B cell (primary cell): ENCODE measurements at regions not wholly inside any gene's neighbourhood (a gene's known extent, or its start where the extent isn't known, plus 50 kb on each side); places are given as distances from the start of the nearest gene placed in this dataset.

ENCODE experiments used
- ATAC-seq: fragments of 200-7000 bp; cut with Tn5 transposase; one replicate; pipeline ENCODE4 v1.10.0; 2021; ENCODE audit warnings: low read depth, mild to moderate bottlenecking, moderate number of reproducible peaks, moderate library complexity
- CTCF ChIA-PET: fragments of 350-600 bp; sonication (Branson Sonifier 250); formaldehyde crosslinking; loops from one replicate; lab custom pipeline; 2021; ENCODE audit warnings: antibody characterized with exemption, inconsistent platforms; lab: Charles Lee
- POLR2A ChIA-PET: fragments of 350-600 bp; sonication (Branson Sonifier 250); formaldehyde crosslinking; loops from one replicate; lab custom pipeline; 2021; ENCODE audit warnings: antibody characterized with exemption; lab: Charles Lee
- DNase-seq: peaks from one replicate; pipeline ENCODE4 v3.0.0; 2013
- H2AFZ ChIP-seq: 2 replicates; pipeline ENCODE4 v1.6.1; 2012; ENCODE audit warnings: mild to moderate bottlenecking, low read depth, low read length; ENCODE audit not compliant: insufficient read depth, poor library complexity, severe bottlenecking
- H3K27ac ChIP-seq, 2 donors: 1 replicate in 1 of 2; 2 replicates in 1 of 2; pipeline ENCODE4 v1.5.1; 2012 to 2013; ENCODE audit warnings: low read length in 2 of 2, mild to moderate bottlenecking in 2 of 2, moderate library complexity in 1 of 2
- H3K27me3 ChIP-seq, 4 experiments: fragments of 200-600 bp in 1 of 4; sonication (generic) in 1 of 4; replicated peaks in 1 of 4; 1 replicate in 2 of 4; 2 replicates in 2 of 4; pipeline versions ENCODE4 v1.6.1 to v1.7.0; 2013 to 2016; ENCODE audit warnings: low read length in 3 of 4, mild to moderate bottlenecking in 2 of 4, mixed read lengths in 1 of 4, moderate library complexity in 1 of 4; ENCODE audit not compliant: insufficient read depth in 4 of 4, control insufficient read depth in 3 of 4; ENCODE audit errors: control extremely low read depth in 1 of 4
- H3K36me3 ChIP-seq, 2 experiments: replicated peaks in 1 of 2; 1 replicate in 1 of 2; 2 replicates in 1 of 2; pipeline versions ENCODE4 v1.6.1 to v1.7.1; 2013; ENCODE audit warnings: low read length in 1 of 2; ENCODE audit not compliant: insufficient read depth in 2 of 2, control insufficient read depth in 1 of 2; ENCODE audit errors: control extremely low read depth in 1 of 2, extremely low read depth in 1 of 2
- H3K4me1 ChIP-seq, 2 donors: fragments of 200-600 bp in 1 of 2; sonication (generic) in 1 of 2; 1 replicate in 1 of 2; 2 replicates in 1 of 2; pipeline versions ENCODE4 v1.5.1 to v1.6.1; 2013 to 2017; ENCODE audit warnings: low read length in 2 of 2; ENCODE audit not compliant: control insufficient read depth in 2 of 2, insufficient read depth in 2 of 2
- H3K4me2 ChIP-seq: replicated peaks from 2 replicates; pipeline ENCODE3; 2012; ENCODE audit warnings: mild to moderate bottlenecking, low read depth, low read length; ENCODE audit not compliant: poor library complexity, severe bottlenecking
- H3K4me3 ChIP-seq, 5 experiments: fragments of 200-600 bp in 1 of 5; sonication (generic) in 1 of 5; 1 replicate in 3 of 5; 2 replicates in 2 of 5; pipeline versions ENCODE4 v1.5.1 to v1.7.0; 2011 to 2016; ENCODE audit warnings: low read length in 4 of 5, mild to moderate bottlenecking in 4 of 5, low read depth in 2 of 5, control low read depth in 1 of 5, moderate library complexity in 1 of 5; ENCODE audit not compliant: insufficient read depth in 1 of 5; ENCODE audit errors: control extremely low read depth in 1 of 5, extremely low read depth in 1 of 5
- H3K79me2 ChIP-seq: fragments of 200-600 bp; sonication (generic); one replicate; pipeline ENCODE4 v1.6.0; 2016; ENCODE audit warnings: low read length; ENCODE audit not compliant: control insufficient read depth, insufficient read depth
- H3K9ac ChIP-seq: fragments of 200-600 bp; sonication (generic); 2 replicates; pipeline ENCODE4 v1.6.1; 2017; ENCODE audit warnings: mild to moderate bottlenecking, low read length, moderate library complexity
- H3K9me3 ChIP-seq, 3 donors: one replicate each; pipeline versions ENCODE4 v1.6.1 to v1.7.1; 2013; ENCODE audit warnings: low read length in 2 of 3; ENCODE audit not compliant: control insufficient read depth in 2 of 3, insufficient read depth in 1 of 3; ENCODE audit errors: control extremely low read depth in 1 of 3
- H4K20me1 ChIP-seq: 2 replicates; pipeline ENCODE4 v1.6.0; 2012; ENCODE audit warnings: mild to moderate bottlenecking, low read length; ENCODE audit not compliant: insufficient read depth, control insufficient read depth, poor library complexity, severe bottlenecking
- H3K27ac Mint-ChIP-seq: one replicate; pipeline ENCODE4 v1.8.0; 2021; ENCODE audit warnings: mixed read lengths
- H3K27me3 Mint-ChIP-seq: one replicate; pipeline ENCODE4 v1.8.0; 2021; ENCODE audit warnings: mixed read lengths
- H3K4me1 Mint-ChIP-seq: one replicate; pipeline ENCODE4 v1.8.0; 2021; ENCODE audit warnings: mixed read lengths
- H3K4me3 Mint-ChIP-seq: one replicate; pipeline ENCODE4 v1.8.0; 2021; ENCODE audit warnings: mixed read lengths
- H3K9me3 Mint-ChIP-seq: one replicate; pipeline ENCODE4 v1.8.0; 2022; ENCODE audit warnings: mixed read lengths; ENCODE audit not compliant: insufficient read depth
- EZH2 ChIP-seq: IDR thresholded peaks from 2 replicates; pipeline ENCODE4 v1.6.1; 2012; ENCODE audit warnings: borderline replicate concordance, low read depth, mild to moderate bottlenecking, moderate library complexity, low read length; ENCODE audit not compliant: insufficient read depth, poor library complexity, severe bottlenecking
- WGBS: methylation state at CpG from one replicate; pipeline ENCODE4 v1.1.5; 2013; ENCODE audit warnings: missing lambda C conversion rate; ENCODE audit not compliant: insufficient coverage; 5-methylcytosine and 5-hydroxymethylcytosine counted together
- intact Hi-C: fragments of 100-400 bp; cut with micrococcal nuclease; formaldehyde crosslinking; loops from one replicate; pipeline ENCODE4 v1.10.0; 2022
- TF ChIP-seq, protein P1 (sequence below): fragments of 200-600 bp; IDR thresholded peaks from one replicate; pipeline ENCODE4 v1.8.0; 2022; ENCODE audit warnings: antibody characterized with exemption, mild to moderate bottlenecking

DNA sequence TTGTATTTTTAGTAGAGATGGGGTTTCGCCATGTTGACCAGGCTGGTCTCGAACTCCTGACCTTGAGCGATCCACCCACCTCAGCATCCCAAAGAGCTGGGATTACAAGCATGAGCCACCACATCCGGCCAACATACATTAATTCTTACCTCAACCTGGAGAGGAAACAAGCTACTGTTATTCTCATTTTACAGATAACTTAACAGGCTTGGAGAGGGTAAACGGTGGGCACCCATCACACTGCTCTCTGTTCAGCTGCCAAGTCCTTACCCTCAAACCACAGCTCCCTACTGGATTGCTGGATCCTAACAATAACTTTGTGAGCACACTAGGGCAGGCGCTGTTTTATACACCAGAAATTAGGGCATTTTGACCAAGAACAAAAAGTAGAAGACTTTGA lies 93.6 kb upstream of the BARHL2 start:
- Mint-ChIP-seq H3K4me3 (no peak overlapping the region), H3K9me3 (no peaks in the 10 kb centered on the region), H3K4me1 (no peaks in the 10 kb centered on the region), H3K27ac (no peak overlapping the region), H3K27me3 (peaks cover 39% of the 10 kb centered on the region)
- Histone ChIP-seq H2AFZ (no peak overlapping the region), H3K9me3 (no peaks in the 10 kb centered on the region), H3K27ac (no peak overlapping the region), H3K4me2 (no peak overlapping the region), H3K9ac (no peak overlapping the region), H3K79me2 (no peaks in the 10 kb centered on the region), H3K36me3 (no peaks in the 10 kb centered on the region), H4K20me1 (no peaks in the 10 kb centered on the region), H3K27me3 (peaks cover 0 to 4% (median 0%) of the 10 kb centered on the region in 4 experiments), H3K4me1 (no peaks in the 10 kb centered on the region), H3K4me3 (no peak overlapping the region)
- ATAC-seq = no peak
- ChIA-PET CTCF (no interaction called here), POLR2A (no interaction called here)
- TF ChIP-seq, protein P1, sequence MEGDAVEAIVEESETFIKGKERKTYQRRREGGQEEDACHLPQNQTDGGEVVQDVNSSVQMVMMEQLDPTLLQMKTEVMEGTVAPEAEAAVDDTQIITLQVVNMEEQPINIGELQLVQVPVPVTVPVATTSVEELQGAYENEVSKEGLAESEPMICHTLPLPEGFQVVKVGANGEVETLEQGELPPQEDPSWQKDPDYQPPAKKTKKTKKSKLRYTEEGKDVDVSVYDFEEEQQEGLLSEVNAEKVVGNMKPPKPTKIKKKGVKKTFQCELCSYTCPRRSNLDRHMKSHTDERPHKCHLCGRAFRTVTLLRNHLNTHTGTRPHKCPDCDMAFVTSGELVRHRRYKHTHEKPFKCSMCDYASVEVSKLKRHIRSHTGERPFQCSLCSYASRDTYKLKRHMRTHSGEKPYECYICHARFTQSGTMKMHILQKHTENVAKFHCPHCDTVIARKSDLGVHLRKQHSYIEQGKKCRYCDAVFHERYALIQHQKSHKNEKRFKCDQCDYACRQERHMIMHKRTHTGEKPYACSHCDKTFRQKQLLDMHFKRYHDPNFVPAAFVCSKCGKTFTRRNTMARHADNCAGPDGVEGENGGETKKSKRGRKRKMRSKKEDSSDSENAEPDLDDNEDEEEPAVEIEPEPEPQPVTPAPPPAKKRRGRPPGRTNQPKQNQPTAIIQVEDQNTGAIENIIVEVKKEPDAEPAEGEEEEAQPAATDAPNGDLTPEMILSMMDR = no peak
- no peak for TF ChIP-seq EZH2
- intact Hi-C loops = no loop called here
- WGBS = 93% methylated on average over 4 of the region's 6 CpGs
- DNase-seq = no peak

DNA sequence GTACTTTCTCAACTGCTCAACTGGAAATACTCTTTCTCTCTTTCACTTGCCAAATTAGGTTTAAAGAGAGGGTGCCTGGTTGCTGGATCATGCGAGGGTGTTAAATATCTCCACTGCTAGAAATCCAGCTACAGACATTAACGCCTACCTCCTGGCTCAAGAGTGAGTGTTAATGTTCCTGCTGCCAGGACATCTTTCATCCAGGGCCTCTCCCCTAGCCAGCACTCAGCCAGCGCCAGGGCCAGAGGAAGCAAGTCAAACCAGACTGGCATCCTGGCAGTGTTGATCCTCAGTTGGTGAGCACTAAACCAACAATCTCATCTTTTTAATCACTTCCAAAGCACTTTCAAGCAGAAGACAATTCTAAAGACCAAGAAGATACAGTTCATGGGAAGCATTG lies 92.9 kb upstream of the BARHL2 start:
- H3K9me3 ChIP-seq = no peaks in the 10 kb centered on the region
- H3K4me3 ChIP-seq = no peak overlapping the region
- H3K4me2 ChIP-seq = no peak overlapping the region
- Mint-ChIP-seq H3K27me3 (peaks cover 34% of the 10 kb centered on the region), H3K9me3 (no peaks in the 10 kb centered on the region), H3K27ac (no peak overlapping the region), H3K4me1 (no peaks in the 10 kb centered on the region), H3K4me3 (no peak overlapping the region)
- no peak overlapping the region for H2AFZ ChIP-seq
- no peak overlapping the region for H3K9ac ChIP-seq
- ATAC-seq (no peak), DNase-seq (no peak)
- TF ChIP-seq EZH2 = no peak
- TF ChIP-seq, protein P1 = no peak
- no peaks in the 10 kb centered on the region for H4K20me1 ChIP-seq
- POLR2A ChIA-PET = no interaction called here
- intact Hi-C loops = no loop called here
- CTCF ChIA-PET = no interaction called here
- peaks cover 0 to 4% (median 0%) of the 10 kb centered on the region in 4 experiments for H3K27me3 ChIP-seq
- H3K27ac ChIP-seq = no peak overlapping the region
- 100% methylated on average over 1 of the region's 3 CpGs for WGBS
- no peaks in the 10 kb centered on the region for H3K4me1 ChIP-seq
- H3K36me3 ChIP-seq = no peaks in the 10 kb centered on the region
- no peaks in the 10 kb centered on the region for H3K79me2 ChIP-seq
